ENCODE measurements at regions not wholly inside any gene's neighbourhood (a gene's known extent, or its start where the extent isn't known, plus 50 kb on each side); places are given as distances from the start of the nearest gene placed in this dataset.

GRCh38 chrX:25618248-25618647 lies 519.9 kb upstream of the MAGEB18 start:
- TF ChIP-seq PAX5 (IDR thresholded peaks at IDR 0.05; ENCODE audit: borderline replicate concordance, low read depth, low read length) = no peak
- no peak for TF ChIP-seq ZBTB4 (CRISPR knock-in tag; IDR thresholded peaks at IDR 0.05)
- TF ChIP-seq POLR2A (IDR thresholded peaks at IDR 0.05; ENCODE audit: low read depth, low read length) = no peak
- TF ChIP-seq SIN3A (IDR thresholded peaks at IDR 0.05; ENCODE audit: low read depth, low read length) = no peak
- TF ChIP-seq POLR2AphosphoS5 (IDR thresholded peaks at IDR 0.05; ENCODE audit: low read length) = no peak
- no peak for TF ChIP-seq EZH2 (IDR thresholded peaks at IDR 0.05; ENCODE audit: borderline replicate concordance, control insufficient read depth, low read depth, low read length)
- TF ChIP-seq GABPA (IDR thresholded peaks at IDR 0.05; ENCODE audit: low read depth) = no peak
- TF ChIP-seq RCOR1 (conservative IDR thresholded peaks at IDR 0.05; ENCODE audit: low read depth, low read length) = no peak
- no peak for TF ChIP-seq ZNF274 (IDR thresholded peaks at IDR 0.05; ENCODE audit: insufficient read depth, insufficient read length)
- TF ChIP-seq MTA2 (IDR thresholded peaks at IDR 0.05; ENCODE audit: low read depth) = no peak
- TF ChIP-seq MXI1 (IDR thresholded peaks at IDR 0.05; ENCODE audit: low read depth, low read length) = no peak
- no peak for TF ChIP-seq SMAD1 (IDR thresholded peaks at IDR 0.05; ENCODE audit: low read depth, partially characterized antibody)
- no peak for TF ChIP-seq REST (IDR thresholded peaks at IDR 0.05; ENCODE audit: low read depth, low read length)
